ENCODE measurements at regions not wholly inside any gene's neighbourhood (a gene's known extent, or its start where the extent isn't known, plus 50 kb on each side); places are given as distances from the start of the nearest gene placed in this dataset.

DNA sequence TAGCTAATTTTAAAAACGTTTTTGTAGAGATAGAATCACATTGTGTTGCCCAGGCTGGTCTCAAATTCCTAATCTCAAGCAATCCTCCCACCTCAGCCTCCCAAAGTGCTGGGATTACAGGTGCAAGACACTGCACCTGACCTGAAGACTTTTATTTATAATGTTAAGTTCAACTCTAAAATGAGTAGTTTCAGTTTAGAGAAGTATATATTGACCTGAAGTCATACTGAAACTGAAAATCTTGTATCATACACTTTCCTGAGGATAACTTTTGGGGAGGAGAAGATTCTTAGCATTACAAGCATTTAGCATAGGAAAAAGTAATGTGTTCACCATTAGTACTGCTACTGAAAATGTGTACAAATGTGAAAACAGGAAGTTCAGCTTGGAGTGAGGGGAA, 249.3 kb downstream of the CASP12 start:
- TF ChIP-seq POLR2A (IDR thresholded peaks at IDR 0.05; ENCODE audit: extremely low read depth, insufficient read length) (no peak), MAX (IDR thresholded peaks at IDR 0.05; ENCODE audit: low read depth, low read length) (no peak), MYC (IDR thresholded peaks at IDR 0.05; ENCODE audit: low read depth, low read length) (no peak)
- TF ChIP-seq, protein P1, sequence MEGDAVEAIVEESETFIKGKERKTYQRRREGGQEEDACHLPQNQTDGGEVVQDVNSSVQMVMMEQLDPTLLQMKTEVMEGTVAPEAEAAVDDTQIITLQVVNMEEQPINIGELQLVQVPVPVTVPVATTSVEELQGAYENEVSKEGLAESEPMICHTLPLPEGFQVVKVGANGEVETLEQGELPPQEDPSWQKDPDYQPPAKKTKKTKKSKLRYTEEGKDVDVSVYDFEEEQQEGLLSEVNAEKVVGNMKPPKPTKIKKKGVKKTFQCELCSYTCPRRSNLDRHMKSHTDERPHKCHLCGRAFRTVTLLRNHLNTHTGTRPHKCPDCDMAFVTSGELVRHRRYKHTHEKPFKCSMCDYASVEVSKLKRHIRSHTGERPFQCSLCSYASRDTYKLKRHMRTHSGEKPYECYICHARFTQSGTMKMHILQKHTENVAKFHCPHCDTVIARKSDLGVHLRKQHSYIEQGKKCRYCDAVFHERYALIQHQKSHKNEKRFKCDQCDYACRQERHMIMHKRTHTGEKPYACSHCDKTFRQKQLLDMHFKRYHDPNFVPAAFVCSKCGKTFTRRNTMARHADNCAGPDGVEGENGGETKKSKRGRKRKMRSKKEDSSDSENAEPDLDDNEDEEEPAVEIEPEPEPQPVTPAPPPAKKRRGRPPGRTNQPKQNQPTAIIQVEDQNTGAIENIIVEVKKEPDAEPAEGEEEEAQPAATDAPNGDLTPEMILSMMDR (IDR thresholded peaks at IDR 0.05; ENCODE audit: low read depth, low read length) = no peak
